IPS-20b (cell line): ENCODE measurements at regions not wholly inside any gene's neighbourhood (a gene's known extent, or its start where the extent isn't known, plus 50 kb on each side); places are given as distances from the start of the nearest gene placed in this dataset.

Source experiments
- H3K27ac ChIP-seq: one replicate; pipeline ENCODE4 v1.5.1; 2013; ENCODE audit warnings: low read length
- H3K27me3 ChIP-seq: 2 replicates; pipeline ENCODE4 v1.6.1; 2013; ENCODE audit warnings: mild to moderate bottlenecking, low read length, inconsistent platforms; ENCODE audit not compliant: insufficient read depth
- H3K36me3 ChIP-seq: 2 replicates; pipeline ENCODE4 v1.6.1; 2013; ENCODE audit warnings: low read depth, mild to moderate bottlenecking, inconsistent platforms, low read length, moderate library complexity; ENCODE audit not compliant: insufficient read depth
- H3K4me1 ChIP-seq: 2 replicates; pipeline ENCODE4 v1.6.1; 2013; ENCODE audit warnings: mild to moderate bottlenecking, control low read depth, inconsistent platforms, low read length, moderate library complexity; ENCODE audit not compliant: insufficient read depth
- H3K4me3 ChIP-seq: 2 replicates; pipeline ENCODE4 v1.5.1; 2013; ENCODE audit warnings: mild to moderate bottlenecking, low read length, inconsistent platforms
- H3K9ac ChIP-seq: 2 replicates; pipeline ENCODE4 v1.6.1; 2013; ENCODE audit warnings: low read depth, mild to moderate bottlenecking, inconsistent platforms, low read length, moderate library complexity
- H3K9me3 ChIP-seq: 2 replicates; pipeline ENCODE4 v1.6.1; 2013; ENCODE audit warnings: mild to moderate bottlenecking, low read depth, low read length, inconsistent platforms; ENCODE audit not compliant: insufficient read depth

DNA sequence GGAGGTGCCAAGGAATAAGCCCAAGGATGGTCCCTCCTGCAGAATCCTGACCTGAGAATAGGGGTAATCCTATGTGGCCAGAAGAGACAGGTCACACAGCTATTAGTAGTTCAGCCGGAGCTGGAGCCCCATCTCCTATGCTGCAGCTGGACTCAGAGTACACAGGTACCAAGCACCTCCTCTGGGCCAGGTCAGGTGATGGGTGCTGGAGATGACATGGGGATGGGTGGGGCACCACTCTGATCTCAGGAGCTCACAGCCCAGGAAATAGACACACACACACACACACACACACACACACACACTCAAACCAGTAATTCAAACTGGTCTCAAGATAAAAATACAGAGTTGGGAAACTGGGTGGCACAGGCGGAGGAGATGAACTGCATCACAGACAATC is 54.2 kb upstream of the SSBP3 start:
- Histone ChIP-seq H3K9me3 (no peaks in the 10 kb centered on the region), H3K36me3 (no peaks in the 10 kb centered on the region), H3K27ac (no peak overlapping the region), H3K4me3 (no peak overlapping the region), H3K4me1 (peaks cover 24% of the 10 kb centered on the region), H3K27me3 (peaks cover 5% of the 10 kb centered on the region; the same call in 1 of the 2 replicates), H3K9ac (no peak overlapping the region)

GRCh38 chr1:54459726-54460191 is 53.6 kb upstream of the SSBP3 start:
- Histone ChIP-seq H3K9ac (no peak overlapping the region), H3K36me3 (no peaks in the 10 kb centered on the region), H3K4me1 (peaks cover 18% of the 10 kb centered on the region), H3K27me3 (peaks cover 5% of the 10 kb centered on the region; the same call in 1 of the 2 replicates), H3K4me3 (no peak overlapping the region), H3K27ac (no peak overlapping the region), H3K9me3 (no peaks in the 10 kb centered on the region)

DNA sequence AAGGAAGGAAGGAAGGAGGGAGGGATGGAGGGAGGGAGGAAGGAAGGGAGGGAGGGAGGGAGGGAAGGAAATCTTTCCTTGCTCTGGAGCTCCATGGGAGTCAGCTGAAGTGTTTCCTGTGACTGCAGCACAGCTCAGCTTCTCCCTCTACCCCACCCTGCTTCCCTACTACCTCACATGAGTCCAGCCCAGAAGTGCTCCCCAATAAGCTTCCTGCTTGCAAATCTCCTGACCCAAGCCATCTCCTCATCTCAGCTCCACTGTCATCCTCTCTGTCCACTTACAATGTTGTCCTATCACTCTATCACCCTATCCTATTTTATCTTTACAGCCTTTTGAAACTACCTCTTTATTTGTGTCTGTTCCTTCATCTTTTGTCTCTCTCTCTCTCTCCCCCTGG is 52.9 kb upstream of the SSBP3 start:
- Histone ChIP-seq H3K36me3 (no peaks in the 10 kb centered on the region), H3K4me1 (peaks cover 12% of the 10 kb centered on the region; the same call in 1 of the 2 replicates), H3K9me3 (no peaks in the 10 kb centered on the region), H3K27me3 (peaks cover 4% of the 10 kb centered on the region; the same call in 1 of the 2 replicates), H3K4me3 (no peak overlapping the region), H3K9ac (no peak overlapping the region), H3K27ac (no peak overlapping the region)

DNA sequence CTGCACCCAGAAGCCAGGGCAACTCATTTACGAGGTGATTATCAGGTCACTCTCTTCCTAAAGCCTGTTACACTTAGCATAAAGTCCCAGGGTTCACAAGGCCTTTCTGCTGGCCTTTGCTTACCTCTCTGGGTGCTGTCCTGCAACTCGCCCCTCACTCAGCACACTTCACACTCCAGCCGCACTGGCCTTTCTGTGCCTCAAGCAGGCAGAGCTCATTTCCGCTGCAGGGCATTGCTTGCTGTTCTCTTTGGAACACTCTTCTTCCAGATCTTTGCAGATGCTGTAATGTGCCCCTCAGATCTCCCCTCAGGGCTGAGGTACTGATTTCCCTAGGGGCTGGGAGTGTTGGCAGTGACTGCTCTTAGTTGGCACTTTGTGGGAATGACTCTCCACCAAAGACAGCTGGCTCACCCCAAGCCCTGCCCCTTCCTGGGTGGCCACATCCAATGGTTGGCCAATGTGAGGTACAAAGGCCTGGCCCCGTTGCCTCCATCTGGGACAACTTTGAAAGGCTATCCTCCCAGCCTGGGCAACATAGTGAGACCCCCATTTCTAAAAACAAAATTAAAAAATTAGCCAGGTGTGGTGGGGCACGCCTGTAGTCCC is 50.8 kb upstream of the SSBP3 start:
- no peak overlapping the region for H3K9ac ChIP-seq
- H3K4me1 ChIP-seq: no peaks in the 10 kb centered on the region
- no peaks in the 10 kb centered on the region for H3K27me3 ChIP-seq
- H3K36me3 ChIP-seq: no peaks in the 10 kb centered on the region
- H3K4me3 ChIP-seq: no peak overlapping the region
- H3K9me3 ChIP-seq: no peaks in the 10 kb centered on the region
- H3K27ac ChIP-seq: no peak overlapping the region

DNA sequence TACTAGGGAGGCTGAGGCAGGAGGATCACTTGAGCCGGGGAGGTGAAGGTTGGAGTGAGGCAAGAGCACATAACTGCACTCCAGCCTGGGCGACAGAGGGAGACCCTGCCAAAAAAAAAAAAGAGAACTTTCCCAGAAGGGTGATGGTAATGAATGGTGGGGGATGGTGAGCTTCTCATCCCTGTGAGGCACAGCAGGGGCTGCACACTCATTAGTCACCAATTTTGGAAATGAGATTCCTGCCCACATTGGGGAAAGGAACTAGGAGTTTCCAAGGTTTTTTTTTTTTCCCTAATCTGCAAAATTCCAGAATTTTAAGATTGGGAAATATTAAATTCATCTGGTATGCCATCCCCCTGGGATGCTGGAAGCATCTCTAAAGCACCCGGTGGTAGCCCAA is 50.2 kb upstream of the SSBP3 start:
- no peaks in the 10 kb centered on the region for H3K4me1 ChIP-seq
- H3K9ac ChIP-seq: no peak overlapping the region
- H3K9me3 ChIP-seq: no peaks in the 10 kb centered on the region
- H3K27ac ChIP-seq: no peak overlapping the region
- H3K36me3 ChIP-seq: no peaks in the 10 kb centered on the region
- H3K27me3 ChIP-seq: no peaks in the 10 kb centered on the region
- no peak overlapping the region for H3K4me3 ChIP-seq
